ENCODE measurements at regions not wholly inside any gene's neighbourhood (a gene's known extent, or its start where the extent isn't known, plus 50 kb on each side); places are given as distances from the start of the nearest gene placed in this dataset.
A peak's percentile ranks its signal among the peaks of the same experiment; 100 is the strongest.

- CTCF ChIA-PET: no interaction called here
- Mint-ChIP-seq H3K9me3 (ENCODE audit: low read depth, unreplicated experiment) (peaks cover 4% of the 10 kb centered on the region), H3K27ac (ENCODE audit: unreplicated experiment) (no peak overlapping the region), H3K27me3 (ENCODE audit: unreplicated experiment) (no peaks in the 10 kb centered on the region), H3K4me1 (ENCODE audit: low read depth, unreplicated experiment) (peaks cover 35% of the 10 kb centered on the region), H3K4me3 (ENCODE audit: low read depth, unreplicated experiment) (no peak overlapping the region), H3K36me3 (ENCODE audit: insufficient read depth, unreplicated experiment) (no peaks in the 10 kb centered on the region)
- intact Hi-C loops (cut with micrococcal nuclease; ENCODE audit: unreplicated experiment): no loop called here
- BruUV-seq (replicated peaks): no TSS peak
- no peak for TF ChIP-seq CTCF (IDR thresholded peaks at IDR 0.05; ENCODE audit: unreplicated experiment)
- DNase-seq: no peak
Measured at GRCh38 chr20:48381353-48382120, 446.3 kb downstream of the PREX1 start.

- Mint-ChIP-seq H3K36me3 (ENCODE audit: insufficient read depth, unreplicated experiment) (no peaks in the 10 kb centered on the region), H3K27ac (ENCODE audit: unreplicated experiment) (no peak overlapping the region), H3K4me3 (ENCODE audit: low read depth, unreplicated experiment) (no peak overlapping the region), H3K9me3 (ENCODE audit: low read depth, unreplicated experiment) (peaks cover 4% of the 10 kb centered on the region), H3K27me3 (ENCODE audit: unreplicated experiment) (no peaks in the 10 kb centered on the region), H3K4me1 (ENCODE audit: low read depth, unreplicated experiment) (peaks cover 44% of the 10 kb centered on the region)
- DNase-seq: no peak
- TF ChIP-seq CTCF (IDR thresholded peaks at IDR 0.05; ENCODE audit: unreplicated experiment): no peak
- intact Hi-C loops (cut with micrococcal nuclease; ENCODE audit: unreplicated experiment): no loop called here
- CTCF ChIA-PET: no interaction called here
- BruUV-seq (replicated peaks): no TSS peak
Measured at GRCh38 chr20:48380661-48381060, 447.1 kb downstream of the PREX1 start.

GRCh38 chr20:48378976-48379675 is 448.7 kb downstream of the PREX1 start:
- peak overlapping the region; percentile 16 for H3K27ac Mint-ChIP-seq (ENCODE audit: unreplicated experiment)
- intact Hi-C loops (cut with micrococcal nuclease; ENCODE audit: unreplicated experiment): loop anchor here (2.0 to 10.0 kb wide), 2 partner anchors 80 to 156 kb away; no protein-coding TSS in a partner anchor
- no TSS peak for BruUV-seq (replicated peaks)
- peaks cover 58% of the 10 kb centered on the region for H3K4me1 Mint-ChIP-seq (ENCODE audit: low read depth, unreplicated experiment)
- no peaks in the 10 kb centered on the region for H3K27me3 Mint-ChIP-seq (ENCODE audit: unreplicated experiment)
- H3K9me3 Mint-ChIP-seq (ENCODE audit: low read depth, unreplicated experiment): peaks cover 4% of the 10 kb centered on the region
- CTCF ChIA-PET: interaction anchor here (0.6 to 0.7 kb wide), 2 partner anchors 12 to 108 kb away, joined by 3 to 5 read pairs; no protein-coding TSS in a partner anchor
- H3K4me3 Mint-ChIP-seq (ENCODE audit: low read depth, unreplicated experiment): no peak overlapping the region
- TF ChIP-seq CTCF (IDR thresholded peaks at IDR 0.05; ENCODE audit: unreplicated experiment): no peak
- no peak for DNase-seq
- H3K36me3 Mint-ChIP-seq (ENCODE audit: insufficient read depth, unreplicated experiment): peaks cover 9% of the 10 kb centered on the region

- CTCF ChIA-PET: interaction anchor here (0.5 to 1.2 kb wide), 9 partner anchors 17 to 381 kb away, joined by 3 to 7 read pairs (median 5); no protein-coding TSS in a partner anchor
- Mint-ChIP-seq H3K4me3 (ENCODE audit: low read depth, unreplicated experiment) (peak overlapping the region; percentile 36), H3K27me3 (ENCODE audit: unreplicated experiment) (no peaks in the 10 kb centered on the region), H3K4me1 (ENCODE audit: low read depth, unreplicated experiment) (peaks cover 70% of the 10 kb centered on the region), H3K9me3 (ENCODE audit: low read depth, unreplicated experiment) (peaks cover 4% of the 10 kb centered on the region), H3K36me3 (ENCODE audit: insufficient read depth, unreplicated experiment) (peaks cover 21% of the 10 kb centered on the region), H3K27ac (ENCODE audit: unreplicated experiment) (peak overlapping the region; percentile 16)
- no TSS peak for BruUV-seq (replicated peaks)
- DNase-seq: peak; percentile 41
- no peak for TF ChIP-seq CTCF (IDR thresholded peaks at IDR 0.05; ENCODE audit: unreplicated experiment)
- intact Hi-C loops (cut with micrococcal nuclease; ENCODE audit: unreplicated experiment): loop anchor here (2.0 to 10.0 kb wide), 2 partner anchors 79 to 157 kb away; no protein-coding TSS in a partner anchor
Measured at GRCh38 chr20:48377940-48378339, 449.9 kb downstream of the PREX1 start.
